Activated naive CD8-positive, alpha-beta T cell treated with anti-CD3 and anti-CD28 coated beads, Interleukin-2, amount 50 U/mL, for 24 hours (primary cell): ENCODE measurements at regions not wholly inside any gene's neighbourhood (a gene's known extent, or its start where the extent isn't known, plus 50 kb on each side); places are given as distances from the start of the nearest gene placed in this dataset.

Experiments used
- ATAC-seq: fragments of 150-1000 bp; cut with Tn5 transposase; one replicate; pipeline ENCODE4 v1.10.0; 2021
- DNase-seq: peaks from one replicate; pipeline ENCODE4 v3.0.0; 2021
- H3K27ac Mint-ChIP-seq: one replicate; pipeline ENCODE4 v1.8.0; 2021; ENCODE audit warnings: mild to moderate bottlenecking, mixed read lengths
- H3K27me3 Mint-ChIP-seq: one replicate; pipeline ENCODE4 v1.8.0; 2021; ENCODE audit warnings: mixed read lengths
- H3K36me3 Mint-ChIP-seq: one replicate; pipeline ENCODE4 v1.8.0; 2021; ENCODE audit warnings: low read depth, mixed read lengths
- H3K4me1 Mint-ChIP-seq: one replicate; pipeline ENCODE4 v1.8.0; 2021; ENCODE audit warnings: mixed read lengths
- H3K4me3 Mint-ChIP-seq: one replicate; pipeline ENCODE4 v1.8.0; 2021; ENCODE audit warnings: mild to moderate bottlenecking, moderate library complexity, mixed read lengths
- H3K9me3 Mint-ChIP-seq: one replicate; pipeline ENCODE4 v1.8.0; 2021; ENCODE audit warnings: mixed read lengths

DNA sequence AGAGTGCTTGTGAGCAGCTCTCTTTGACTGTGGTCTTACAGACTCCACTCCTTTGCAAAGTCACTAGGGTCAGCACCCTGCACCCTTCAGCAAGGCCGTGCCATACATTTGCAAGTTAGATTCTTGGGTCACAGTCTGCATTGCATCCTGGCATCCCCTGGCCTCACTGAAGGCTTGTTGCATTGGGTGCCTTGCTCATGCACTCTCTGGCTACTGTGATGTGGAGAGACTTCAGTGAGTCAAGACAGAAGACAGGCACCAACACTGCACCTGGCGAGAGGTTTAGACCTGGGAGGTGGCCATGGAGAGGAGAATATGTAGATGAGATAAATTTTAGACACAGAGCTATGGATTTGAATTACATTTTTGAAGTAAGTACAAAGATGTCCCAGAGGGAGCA, 146.4 kb upstream of the COPS8 start:
- no peak overlapping the region for H3K4me3 Mint-ChIP-seq
- ATAC-seq (no peak), DNase-seq (no peak)
- H3K9me3 Mint-ChIP-seq, result no peaks in the 10 kb centered on the region
- H3K4me1 Mint-ChIP-seq, result no peaks in the 10 kb centered on the region
- no peaks in the 10 kb centered on the region for H3K36me3 Mint-ChIP-seq
- no peak overlapping the region for H3K27ac Mint-ChIP-seq
- H3K27me3 Mint-ChIP-seq, result no peaks in the 10 kb centered on the region

DNA sequence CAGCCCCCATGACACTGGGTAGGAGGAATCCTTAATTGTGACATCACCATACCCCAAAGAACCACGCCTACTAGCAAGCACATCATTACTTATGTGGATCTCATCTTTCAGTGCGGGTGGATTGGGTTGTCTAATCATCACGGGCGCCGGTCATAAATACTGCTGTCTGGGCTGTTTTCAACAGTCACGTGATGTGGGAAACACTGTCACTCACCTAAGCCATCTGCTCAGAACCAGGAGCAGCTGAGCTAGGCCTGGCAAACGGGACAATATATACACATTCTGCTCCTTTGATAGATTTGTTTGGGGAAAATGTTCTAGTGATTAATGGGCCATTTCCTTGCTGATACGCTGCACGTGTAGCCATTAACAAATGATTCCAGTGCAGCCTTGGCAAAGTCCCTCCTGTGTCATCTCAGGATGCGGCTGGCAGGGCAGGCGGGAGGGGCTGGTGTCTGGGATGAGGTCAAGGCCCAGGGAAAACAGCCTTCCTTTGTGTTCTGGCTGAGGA, 145.9 kb upstream of the COPS8 start:
- DNase-seq, result no peak
- Mint-ChIP-seq H3K36me3 (no peaks in the 10 kb centered on the region), H3K27me3 (no peaks in the 10 kb centered on the region), H3K27ac (no peak overlapping the region), H3K9me3 (no peaks in the 10 kb centered on the region), H3K4me1 (no peaks in the 10 kb centered on the region), H3K4me3 (no peak overlapping the region)
- ATAC-seq, result no peak

DNA sequence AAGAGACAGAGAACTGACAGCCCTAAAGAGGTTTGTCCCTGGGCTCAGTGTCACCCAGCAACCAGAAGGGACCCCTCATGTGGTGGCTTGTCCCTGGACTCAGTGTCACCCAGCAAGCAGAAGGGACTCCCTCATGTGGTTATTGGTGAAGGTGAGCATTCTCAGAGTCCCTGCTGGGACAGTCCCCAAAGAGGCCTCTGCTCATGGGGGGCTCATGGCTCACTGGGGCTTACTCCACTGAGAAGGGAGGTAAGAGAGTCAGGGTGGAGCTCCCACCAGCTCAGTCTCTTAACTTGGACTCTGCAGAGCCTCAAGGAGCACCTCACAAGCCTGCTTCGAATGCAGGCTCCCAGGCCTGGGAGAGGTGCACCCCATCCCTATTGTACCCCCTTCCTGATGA, 145.2 kb upstream of the COPS8 start:
- no peaks in the 10 kb centered on the region for H3K27me3 Mint-ChIP-seq
- H3K9me3 Mint-ChIP-seq, result no peaks in the 10 kb centered on the region
- no peak overlapping the region for H3K27ac Mint-ChIP-seq
- ATAC-seq (no peak), DNase-seq (no peak)
- H3K4me3 Mint-ChIP-seq, result no peak overlapping the region
- H3K36me3 Mint-ChIP-seq, result no peaks in the 10 kb centered on the region
- no peaks in the 10 kb centered on the region for H3K4me1 Mint-ChIP-seq

DNA sequence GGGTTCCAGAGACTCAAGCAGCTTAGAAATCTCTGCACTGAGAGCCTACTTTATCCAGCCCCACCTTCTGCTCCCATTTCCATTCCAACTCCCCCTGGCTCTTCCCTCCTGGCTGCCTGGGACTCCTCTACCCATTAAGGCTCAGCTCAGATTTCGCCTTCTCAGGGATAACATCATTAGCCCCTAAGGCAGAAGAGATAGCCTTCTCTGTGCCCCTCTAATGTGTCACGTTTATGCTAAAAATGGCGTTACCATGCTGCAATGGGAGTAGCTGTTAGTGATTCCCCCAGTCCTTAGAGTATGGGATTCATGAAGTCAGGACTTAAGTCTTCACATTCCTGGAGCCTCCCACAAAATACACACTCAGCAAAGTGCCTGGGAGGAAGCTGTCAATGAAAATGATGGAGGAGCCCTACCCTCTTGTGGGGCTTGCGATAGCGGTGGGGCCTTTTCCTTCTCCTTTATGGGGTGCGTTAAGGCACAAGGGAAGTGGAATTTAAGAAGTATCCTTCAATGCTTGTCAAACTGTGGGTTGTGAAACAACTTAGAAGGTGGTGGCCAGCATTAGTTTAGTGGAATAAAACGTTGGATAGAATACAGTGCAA, 144.7 kb upstream of the COPS8 start:
- ATAC-seq (no peak), DNase-seq (no peak)
- no peaks in the 10 kb centered on the region for H3K36me3 Mint-ChIP-seq
- no peaks in the 10 kb centered on the region for H3K27me3 Mint-ChIP-seq
- H3K4me1 Mint-ChIP-seq, result no peaks in the 10 kb centered on the region
- no peaks in the 10 kb centered on the region for H3K9me3 Mint-ChIP-seq
- no peak overlapping the region for H3K4me3 Mint-ChIP-seq
- H3K27ac Mint-ChIP-seq, result no peak overlapping the region

DNA sequence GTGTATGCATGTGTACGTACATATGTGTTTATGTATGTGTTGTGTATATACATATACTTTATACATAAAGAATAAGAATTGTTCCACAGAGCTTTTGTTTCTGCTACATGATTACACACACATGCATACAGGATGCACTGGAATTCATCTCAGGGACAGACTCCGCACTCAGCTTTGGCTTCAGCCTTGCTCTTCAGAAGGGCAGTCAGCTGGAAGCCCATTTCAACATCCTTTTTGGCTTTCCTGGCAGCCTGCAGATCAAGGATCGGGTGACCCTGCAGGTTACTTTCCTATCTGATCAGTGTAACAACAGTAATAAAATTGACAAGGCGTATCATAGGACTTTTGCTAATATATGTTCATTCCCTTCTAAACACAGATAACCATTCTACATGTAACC, 144.1 kb upstream of the COPS8 start:
- no peaks in the 10 kb centered on the region for H3K4me1 Mint-ChIP-seq
- DNase-seq (no peak), ATAC-seq (no peak)
- H3K27me3 Mint-ChIP-seq, result no peaks in the 10 kb centered on the region
- no peak overlapping the region for H3K4me3 Mint-ChIP-seq
- H3K9me3 Mint-ChIP-seq, result no peaks in the 10 kb centered on the region
- no peak overlapping the region for H3K27ac Mint-ChIP-seq
- H3K36me3 Mint-ChIP-seq, result no peaks in the 10 kb centered on the region

DNA sequence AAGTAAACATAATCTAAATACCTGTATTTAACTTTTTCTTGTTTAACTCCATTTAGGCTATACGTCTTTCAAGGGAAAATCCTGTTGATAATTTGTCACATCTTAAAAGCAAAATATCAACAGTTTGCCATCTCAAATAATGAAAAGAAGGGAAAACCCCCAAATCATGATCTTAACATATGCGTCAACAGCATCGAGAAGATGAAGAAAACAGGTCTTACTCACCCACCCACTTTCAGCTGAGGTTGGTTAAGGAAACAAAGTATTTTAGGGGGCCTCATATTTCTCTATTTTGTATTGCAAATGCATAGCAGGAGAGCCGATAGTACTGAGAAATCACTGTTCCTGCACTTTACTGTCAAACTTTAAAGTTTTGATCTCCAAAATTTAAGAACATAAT, 143.1 kb upstream of the COPS8 start:
- Mint-ChIP-seq H3K9me3 (no peaks in the 10 kb centered on the region), H3K4me1 (no peaks in the 10 kb centered on the region), H3K36me3 (no peaks in the 10 kb centered on the region), H3K27me3 (no peaks in the 10 kb centered on the region), H3K27ac (no peak overlapping the region), H3K4me3 (no peak overlapping the region)
- no peak for DNase-seq
- ATAC-seq, result no peak

DNA sequence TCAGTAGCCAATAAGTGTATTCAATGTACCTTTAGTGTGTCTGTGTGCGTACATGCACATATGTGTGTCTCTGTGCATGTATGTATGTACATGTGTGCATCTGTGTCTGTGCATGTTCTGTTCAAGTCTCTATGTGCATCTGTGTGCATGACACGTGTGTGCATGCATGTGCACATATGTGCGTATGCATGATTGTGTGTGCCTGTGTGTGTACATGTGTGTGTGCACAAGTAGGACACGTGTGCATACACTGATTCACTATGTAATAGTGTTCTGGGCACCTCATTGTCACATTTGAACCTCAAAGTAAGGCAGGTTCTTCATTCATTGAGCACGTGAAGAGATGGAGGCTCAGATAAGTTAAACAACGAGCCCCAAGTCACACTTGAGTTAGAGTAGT, 142.6 kb upstream of the COPS8 start:
- H3K27ac Mint-ChIP-seq, result no peak overlapping the region
- DNase-seq, result no peak
- no peaks in the 10 kb centered on the region for H3K9me3 Mint-ChIP-seq
- no peaks in the 10 kb centered on the region for H3K4me1 Mint-ChIP-seq
- ATAC-seq, result no peak
- no peaks in the 10 kb centered on the region for H3K27me3 Mint-ChIP-seq
- no peaks in the 10 kb centered on the region for H3K36me3 Mint-ChIP-seq
- no peak overlapping the region for H3K4me3 Mint-ChIP-seq

DNA sequence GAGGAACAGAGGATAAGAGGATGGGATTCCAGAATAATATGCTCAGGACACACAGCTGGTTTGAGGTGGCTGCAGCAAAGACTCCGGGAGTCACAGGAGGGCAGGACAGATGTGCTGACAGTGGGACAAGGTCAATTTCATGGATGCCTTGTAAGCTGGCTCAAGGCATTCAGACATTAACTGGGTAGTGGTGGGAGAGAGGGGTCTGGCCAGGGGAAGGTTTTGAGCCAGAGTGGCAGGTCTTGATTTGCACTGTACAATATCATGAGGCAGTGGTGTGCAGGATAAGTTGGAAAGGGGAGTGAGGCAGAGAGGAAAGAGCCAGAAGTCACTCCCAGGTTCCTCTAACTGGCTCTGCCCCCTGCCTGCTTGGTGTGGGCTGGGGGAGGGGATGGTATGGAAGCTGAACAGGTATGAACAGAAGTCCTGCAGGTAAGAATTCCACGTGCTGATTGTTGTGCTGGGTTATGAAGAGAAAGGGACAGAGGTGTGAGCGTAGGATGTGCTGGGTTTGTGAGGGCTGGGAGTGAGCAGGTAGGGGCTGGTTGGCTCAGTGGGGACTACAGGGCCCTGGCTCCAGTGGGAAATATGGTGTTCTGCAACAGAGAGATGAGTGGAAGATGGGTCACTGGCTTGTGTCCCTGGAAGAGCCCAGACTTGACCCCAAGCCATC, 141.7 kb upstream of the COPS8 start:
- no peak for ATAC-seq
- no peak overlapping the region for H3K4me3 Mint-ChIP-seq
- no peaks in the 10 kb centered on the region for H3K27me3 Mint-ChIP-seq
- no peaks in the 10 kb centered on the region for H3K36me3 Mint-ChIP-seq
- H3K4me1 Mint-ChIP-seq, result no peaks in the 10 kb centered on the region
- DNase-seq, result no peak
- no peaks in the 10 kb centered on the region for H3K9me3 Mint-ChIP-seq
- H3K27ac Mint-ChIP-seq, result no peak overlapping the region

DNA sequence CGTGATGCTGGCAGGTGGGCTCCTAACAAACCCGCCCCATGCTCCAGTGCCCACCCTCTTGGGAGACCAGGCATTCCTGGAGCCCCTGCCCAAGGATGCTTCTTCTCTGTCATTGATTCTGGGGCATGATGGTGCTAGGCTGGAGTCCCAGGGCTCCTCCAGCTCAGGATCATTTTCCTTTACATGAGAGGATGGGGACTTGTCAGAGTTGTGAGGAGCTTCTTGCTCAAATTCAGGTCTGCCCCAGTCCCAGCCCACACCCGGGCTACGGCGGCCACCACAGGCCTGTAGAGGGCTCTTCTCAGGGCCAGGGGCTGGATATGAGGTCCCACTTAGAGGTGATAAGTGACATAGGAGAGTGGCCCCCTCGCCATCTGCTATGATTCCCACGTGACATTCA, 141.1 kb upstream of the COPS8 start:
- H3K4me3 Mint-ChIP-seq, result no peak overlapping the region
- ATAC-seq, result no peak
- H3K27ac Mint-ChIP-seq, result no peak overlapping the region
- no peaks in the 10 kb centered on the region for H3K9me3 Mint-ChIP-seq
- H3K4me1 Mint-ChIP-seq, result no peaks in the 10 kb centered on the region
- no peaks in the 10 kb centered on the region for H3K36me3 Mint-ChIP-seq
- DNase-seq, result no peak
- no peaks in the 10 kb centered on the region for H3K27me3 Mint-ChIP-seq

DNA sequence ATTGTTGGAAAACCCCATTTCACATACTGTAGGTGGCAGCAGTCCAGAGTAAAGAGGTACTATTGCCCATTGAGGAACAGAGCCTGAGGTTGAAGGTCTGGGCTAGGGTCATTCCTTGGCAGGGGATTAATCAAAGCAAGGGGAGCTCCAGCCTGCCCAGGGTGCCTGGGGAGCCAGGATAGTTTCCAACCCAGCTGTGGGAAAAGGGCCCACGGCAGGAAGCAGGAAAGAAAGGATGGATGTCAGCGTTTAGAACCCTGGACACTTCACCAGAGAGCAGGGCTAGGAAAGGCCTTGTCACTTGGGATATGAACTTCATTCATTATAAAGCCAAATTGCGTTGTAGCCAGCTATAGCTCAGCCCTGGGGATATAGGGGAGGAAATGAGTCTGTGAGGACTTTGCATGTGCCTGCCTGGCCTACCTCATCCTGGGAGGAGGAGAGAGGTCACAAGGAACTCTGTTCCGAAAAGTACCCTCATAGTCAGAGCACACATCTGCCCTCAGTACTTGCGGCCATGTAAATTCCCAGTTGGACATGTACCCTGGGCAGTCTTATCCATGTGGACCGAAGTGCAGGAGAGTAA, 140.2 kb upstream of the COPS8 start:
- no peaks in the 10 kb centered on the region for H3K4me1 Mint-ChIP-seq
- H3K27ac Mint-ChIP-seq, result no peak overlapping the region
- no peaks in the 10 kb centered on the region for H3K36me3 Mint-ChIP-seq
- H3K9me3 Mint-ChIP-seq, result no peaks in the 10 kb centered on the region
- no peak for DNase-seq
- H3K27me3 Mint-ChIP-seq, result no peaks in the 10 kb centered on the region
- no peak overlapping the region for H3K4me3 Mint-ChIP-seq
- no peak for ATAC-seq

DNA sequence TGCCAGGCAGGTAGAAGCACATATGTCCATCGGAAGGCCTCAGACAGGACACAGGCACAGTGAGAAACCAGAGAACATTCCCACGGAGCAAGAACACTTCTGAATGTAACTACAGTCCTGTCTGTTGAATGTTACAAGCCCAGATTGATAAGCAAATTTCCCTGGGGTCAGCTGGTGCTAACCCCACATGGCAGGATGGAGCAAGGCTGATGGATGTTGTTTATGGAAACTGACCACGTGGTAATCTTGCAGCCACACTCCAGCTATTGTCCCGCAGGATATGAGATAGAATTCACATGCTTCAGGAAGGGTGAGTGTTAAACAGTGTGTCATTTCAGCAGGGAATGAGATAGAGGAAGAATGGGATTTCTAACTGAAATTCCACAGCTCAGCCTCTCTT, 138.8 kb upstream of the COPS8 start:
- ATAC-seq, result no peak

DNA sequence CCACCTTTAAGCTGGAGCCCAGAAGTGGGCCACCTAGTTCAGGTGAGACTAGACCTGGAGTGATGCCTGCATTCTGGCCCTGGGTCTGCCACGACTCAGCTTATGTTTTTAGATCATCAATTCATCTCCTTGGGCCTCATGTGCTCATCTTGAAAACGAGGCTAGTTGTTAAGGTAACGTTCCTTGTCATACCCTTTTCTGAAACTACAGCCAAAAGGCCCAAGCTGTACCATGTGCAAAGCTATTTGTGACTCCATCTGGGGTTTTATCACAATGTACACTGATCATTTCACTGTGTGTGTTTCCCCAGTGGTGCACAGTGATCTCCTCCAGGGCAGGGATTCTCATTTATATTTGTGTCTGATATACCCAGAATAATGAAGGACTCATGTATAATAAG, 138.4 kb upstream of the COPS8 start:
- no peaks in the 10 kb centered on the region for H3K36me3 Mint-ChIP-seq
- H3K27ac Mint-ChIP-seq, result no peak overlapping the region
- no peak overlapping the region for H3K4me3 Mint-ChIP-seq
- H3K4me1 Mint-ChIP-seq, result no peaks in the 10 kb centered on the region
- no peaks in the 10 kb centered on the region for H3K27me3 Mint-ChIP-seq
- DNase-seq, result no peak
- ATAC-seq, result no peak
- peaks cover 12% of the 10 kb centered on the region for H3K9me3 Mint-ChIP-seq

More for the DNA sequence above, 138.8 kb upstream of the COPS8 start:
- H3K36me3 Mint-ChIP-seq, result no peaks in the 10 kb centered on the region
- H3K9me3 Mint-ChIP-seq, result peaks cover 9% of the 10 kb centered on the region
- no peaks in the 10 kb centered on the region for H3K27me3 Mint-ChIP-seq
- H3K4me3 Mint-ChIP-seq, result no peak overlapping the region
- DNase-seq, result no peak
- H3K4me1 Mint-ChIP-seq, result no peaks in the 10 kb centered on the region
- no peak overlapping the region for H3K27ac Mint-ChIP-seq

DNA sequence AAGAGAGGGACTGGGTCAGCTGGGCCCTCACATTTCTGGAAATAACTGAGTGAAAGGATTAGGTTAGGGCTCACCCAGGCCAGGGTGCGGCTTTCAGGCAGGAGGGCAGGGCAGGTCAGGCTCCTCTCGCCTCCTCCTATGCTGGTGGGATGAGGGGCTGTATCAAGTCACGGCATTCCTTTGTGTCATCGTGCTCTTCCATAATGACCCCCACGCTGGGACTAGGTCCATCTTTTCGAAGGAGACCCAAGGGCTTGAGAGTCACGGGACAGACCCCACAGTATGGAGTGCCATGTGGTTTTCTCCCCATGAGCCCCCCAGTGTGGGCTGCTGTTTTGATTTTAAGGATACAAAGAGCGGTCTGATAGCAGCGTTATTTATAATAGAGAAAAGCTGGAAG, 137.8 kb upstream of the COPS8 start:
- peaks cover 13% of the 10 kb centered on the region for H3K9me3 Mint-ChIP-seq
- ATAC-seq (no peak), DNase-seq (no peak)
- H3K36me3 Mint-ChIP-seq, result no peaks in the 10 kb centered on the region
- no peaks in the 10 kb centered on the region for H3K4me1 Mint-ChIP-seq
- H3K27me3 Mint-ChIP-seq, result no peaks in the 10 kb centered on the region
- H3K27ac Mint-ChIP-seq, result no peak overlapping the region
- no peak overlapping the region for H3K4me3 Mint-ChIP-seq

DNA sequence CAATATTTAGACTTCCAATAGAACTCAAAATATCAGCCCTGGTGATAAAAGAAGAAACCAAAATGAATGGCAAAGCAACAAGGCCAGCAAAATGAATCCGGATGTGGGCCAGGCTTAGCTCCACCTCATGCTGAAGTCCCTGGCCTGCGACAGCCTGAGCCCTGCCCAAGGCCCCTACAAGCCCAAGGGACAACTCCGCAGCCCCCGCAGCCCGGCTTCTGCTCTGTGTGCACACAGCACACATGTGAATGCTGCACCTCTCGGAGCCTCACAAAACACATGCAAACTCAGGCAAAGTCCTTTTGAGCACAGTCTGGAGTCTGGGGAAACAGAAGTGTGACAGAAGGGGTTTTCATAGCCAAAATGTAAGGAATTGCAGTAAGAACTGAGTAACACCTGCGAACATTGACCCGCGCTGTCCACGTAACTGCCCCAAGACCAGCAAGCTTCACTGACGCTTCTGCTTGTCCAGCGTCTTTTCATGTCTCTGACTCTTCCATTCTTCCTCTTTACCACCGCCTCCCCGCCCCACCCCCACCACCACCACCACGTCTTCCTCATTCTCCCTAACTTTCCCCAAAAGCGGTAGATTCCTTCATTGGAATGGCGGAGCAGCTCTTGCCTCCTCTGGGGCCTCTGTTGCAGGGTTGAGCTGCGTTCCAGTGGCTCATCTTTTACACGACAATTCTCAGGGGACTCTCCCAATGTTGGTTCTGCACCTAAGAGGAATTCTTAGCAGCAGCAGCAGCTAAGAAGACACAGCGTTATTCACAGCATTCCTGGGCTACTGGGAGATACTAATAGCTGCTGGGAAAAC, 136.4 kb upstream of the COPS8 start:
- Mint-ChIP-seq H3K9me3 (peaks cover 15% of the 10 kb centered on the region), H3K36me3 (no peaks in the 10 kb centered on the region), H3K4me1 (no peaks in the 10 kb centered on the region), H3K27me3 (no peaks in the 10 kb centered on the region), H3K27ac (no peak overlapping the region), H3K4me3 (no peak overlapping the region)
- DNase-seq (no peak), ATAC-seq (no peak)
